ENCODE measurements at regions not wholly inside any gene's neighbourhood (a gene's known extent, or its start where the extent isn't known, plus 50 kb on each side); places are given as distances from the start of the nearest gene placed in this dataset.

GRCh38 chr7:119281181-119281846 is 991.7 kb upstream of the KCND2 start:
- TF ChIP-seq CTCF (conservative IDR thresholded peaks at IDR 0.05; ENCODE audit: low read depth in 2 of 2) (no peak), EZH2 (IDR thresholded peaks at IDR 0.05; ENCODE audit: low read depth, unreplicated experiment) (no peak)

Data from GM23338 (cell line).